ENCODE measurements at regions not wholly inside any gene's neighbourhood (a gene's known extent, or its start where the extent isn't known, plus 50 kb on each side); places are given as distances from the start of the nearest gene placed in this dataset.

DNA sequence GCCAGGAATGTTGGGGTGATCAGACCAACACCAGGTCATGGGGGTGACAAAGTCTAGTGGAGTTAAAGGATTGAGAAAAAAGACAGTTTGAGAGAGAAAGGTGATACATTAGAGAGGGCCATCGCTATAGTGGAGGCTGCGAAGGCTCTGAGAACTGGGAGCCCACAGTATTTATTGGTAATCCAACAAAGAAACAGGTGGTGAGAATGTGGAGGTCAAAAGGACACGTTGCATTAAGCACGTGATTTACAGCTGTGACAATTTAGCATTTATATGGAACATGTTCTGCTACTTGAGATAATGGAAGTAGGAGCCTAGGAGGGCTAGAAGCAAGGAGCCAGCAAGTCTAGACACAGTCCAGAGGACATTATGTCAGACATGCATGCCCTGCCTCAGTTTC is 2086.5 kb upstream of the C9orf72 start:
- Histone ChIP-seq H3K27ac (ENCODE audit: low read depth, low read length) (no peak overlapping the region), H3K27me3 (ENCODE audit: control insufficient read depth, low read length) (no peaks in the 10 kb centered on the region), H4K20me1 (ENCODE audit: control insufficient read depth, insufficient read depth, low read depth, low read length) (no peaks in the 10 kb centered on the region), H3F3A (ENCODE audit: control insufficient read depth, insufficient read depth) (no peaks in the 10 kb centered on the region), H3K36me3 (ENCODE audit: control insufficient read depth, low read length) (no peaks in the 10 kb centered on the region), H3K4me1 (ENCODE audit: control insufficient read depth, low read length) (no peaks in the 10 kb centered on the region), H3K9me2 (replicated peaks; ENCODE audit: control insufficient read depth, low read length) (no peaks in the 10 kb centered on the region), H3K9me3 (ENCODE audit: control insufficient read depth, insufficient read depth, low read length) (no peaks in the 10 kb centered on the region), H3K4me3 (ENCODE audit: low read length) (no peak overlapping the region), H3K79me2 (ENCODE audit: control insufficient read depth, low read length) (no peaks in the 10 kb centered on the region), H3K4me2 (ENCODE audit: low read length) (no peak overlapping the region)
- no peak for TF ChIP-seq EZH2phosphoT487 (IDR thresholded peaks at IDR 0.05; ENCODE audit: borderline replicate concordance, low read length)
- TF ChIP-seq, protein P1, sequence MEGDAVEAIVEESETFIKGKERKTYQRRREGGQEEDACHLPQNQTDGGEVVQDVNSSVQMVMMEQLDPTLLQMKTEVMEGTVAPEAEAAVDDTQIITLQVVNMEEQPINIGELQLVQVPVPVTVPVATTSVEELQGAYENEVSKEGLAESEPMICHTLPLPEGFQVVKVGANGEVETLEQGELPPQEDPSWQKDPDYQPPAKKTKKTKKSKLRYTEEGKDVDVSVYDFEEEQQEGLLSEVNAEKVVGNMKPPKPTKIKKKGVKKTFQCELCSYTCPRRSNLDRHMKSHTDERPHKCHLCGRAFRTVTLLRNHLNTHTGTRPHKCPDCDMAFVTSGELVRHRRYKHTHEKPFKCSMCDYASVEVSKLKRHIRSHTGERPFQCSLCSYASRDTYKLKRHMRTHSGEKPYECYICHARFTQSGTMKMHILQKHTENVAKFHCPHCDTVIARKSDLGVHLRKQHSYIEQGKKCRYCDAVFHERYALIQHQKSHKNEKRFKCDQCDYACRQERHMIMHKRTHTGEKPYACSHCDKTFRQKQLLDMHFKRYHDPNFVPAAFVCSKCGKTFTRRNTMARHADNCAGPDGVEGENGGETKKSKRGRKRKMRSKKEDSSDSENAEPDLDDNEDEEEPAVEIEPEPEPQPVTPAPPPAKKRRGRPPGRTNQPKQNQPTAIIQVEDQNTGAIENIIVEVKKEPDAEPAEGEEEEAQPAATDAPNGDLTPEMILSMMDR (IDR thresholded peaks at IDR 0.05; ENCODE audit: low read depth, low read length, poor library complexity, severe bottlenecking) = no peak

DNA sequence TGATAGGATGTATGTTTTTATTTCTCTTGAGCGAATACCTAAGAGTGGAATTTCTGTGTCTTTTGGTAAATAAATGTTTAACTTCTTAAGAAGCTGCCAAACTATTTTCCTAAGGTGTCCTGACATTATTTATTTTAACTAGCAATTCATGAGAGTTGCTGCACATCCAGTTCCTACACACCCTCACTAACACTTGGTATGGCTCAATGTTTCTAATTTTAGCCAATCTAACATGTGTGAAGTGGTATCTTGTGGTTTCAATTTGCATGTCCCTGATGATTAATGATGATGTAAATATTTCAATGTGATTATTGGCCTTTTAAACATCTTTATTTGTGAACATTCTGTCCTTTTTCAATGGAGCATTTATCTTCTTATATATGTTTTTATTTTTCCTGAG is 2095.5 kb upstream of the C9orf72 start:
- H3K4me2 ChIP-seq (ENCODE audit: low read length) = no peak overlapping the region
- H3F3A ChIP-seq (ENCODE audit: control insufficient read depth, insufficient read depth) = no peaks in the 10 kb centered on the region
- no peaks in the 10 kb centered on the region for H3K79me2 ChIP-seq (ENCODE audit: control insufficient read depth, low read length)
- H3K27me3 ChIP-seq (ENCODE audit: control insufficient read depth, low read length) = no peaks in the 10 kb centered on the region
- H3K4me3 ChIP-seq (ENCODE audit: low read length) = no peak overlapping the region
- H4K20me1 ChIP-seq (ENCODE audit: control insufficient read depth, insufficient read depth, low read depth, low read length) = no peaks in the 10 kb centered on the region
- TF ChIP-seq, protein P1 (IDR thresholded peaks at IDR 0.05; ENCODE audit: low read depth, low read length, poor library complexity, severe bottlenecking) = no peak
- no peak for TF ChIP-seq EZH2phosphoT487 (IDR thresholded peaks at IDR 0.05; ENCODE audit: borderline replicate concordance, low read length)
- no peaks in the 10 kb centered on the region for H3K4me1 ChIP-seq (ENCODE audit: control insufficient read depth, low read length)
- H3K27ac ChIP-seq (ENCODE audit: low read depth, low read length) = no peak overlapping the region
- no peaks in the 10 kb centered on the region for H3K9me3 ChIP-seq (ENCODE audit: control insufficient read depth, insufficient read depth, low read length)
- no peaks in the 10 kb centered on the region for H3K9me2 ChIP-seq (replicated peaks; ENCODE audit: control insufficient read depth, low read length)
- no peaks in the 10 kb centered on the region for H3K36me3 ChIP-seq (ENCODE audit: control insufficient read depth, low read length)

DNA sequence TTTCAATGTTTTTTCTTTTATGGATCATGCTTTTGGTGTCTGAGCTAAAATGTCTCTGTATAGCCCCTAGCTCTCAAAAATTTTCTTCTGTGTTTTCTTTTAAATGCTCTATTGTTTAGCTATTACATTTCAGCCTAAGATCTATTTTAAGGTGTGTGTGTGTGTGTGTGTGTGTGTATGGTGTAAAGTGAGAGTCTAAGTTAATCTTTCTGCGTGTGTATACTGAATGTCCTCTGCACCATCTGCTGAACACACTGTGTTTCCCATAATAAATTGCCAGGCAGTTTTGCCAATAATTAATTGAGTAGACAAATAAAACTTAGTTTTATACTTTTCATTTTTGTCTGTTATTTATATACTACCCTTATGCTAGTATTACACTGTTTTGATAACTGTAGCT is 2096.3 kb upstream of the C9orf72 start:
- no peaks in the 10 kb centered on the region for H3K9me2 ChIP-seq (replicated peaks; ENCODE audit: control insufficient read depth, low read length)
- no peak overlapping the region for H3K4me2 ChIP-seq (ENCODE audit: low read length)
- no peaks in the 10 kb centered on the region for H3F3A ChIP-seq (ENCODE audit: control insufficient read depth, insufficient read depth)
- TF ChIP-seq, protein P1 (IDR thresholded peaks at IDR 0.05; ENCODE audit: low read depth, low read length, poor library complexity, severe bottlenecking) = no peak
- no peak for TF ChIP-seq EZH2phosphoT487 (IDR thresholded peaks at IDR 0.05; ENCODE audit: borderline replicate concordance, low read length)
- H3K36me3 ChIP-seq (ENCODE audit: control insufficient read depth, low read length) = no peaks in the 10 kb centered on the region
- no peaks in the 10 kb centered on the region for H3K9me3 ChIP-seq (ENCODE audit: control insufficient read depth, insufficient read depth, low read length)
- no peaks in the 10 kb centered on the region for H4K20me1 ChIP-seq (ENCODE audit: control insufficient read depth, insufficient read depth, low read depth, low read length)
- H3K27me3 ChIP-seq (ENCODE audit: control insufficient read depth, low read length) = no peaks in the 10 kb centered on the region
- H3K27ac ChIP-seq (ENCODE audit: low read depth, low read length) = no peak overlapping the region
- H3K4me3 ChIP-seq (ENCODE audit: low read length) = no peak overlapping the region
- H3K4me1 ChIP-seq (ENCODE audit: control insufficient read depth, low read length) = no peaks in the 10 kb centered on the region
- no peaks in the 10 kb centered on the region for H3K79me2 ChIP-seq (ENCODE audit: control insufficient read depth, low read length)

DNA sequence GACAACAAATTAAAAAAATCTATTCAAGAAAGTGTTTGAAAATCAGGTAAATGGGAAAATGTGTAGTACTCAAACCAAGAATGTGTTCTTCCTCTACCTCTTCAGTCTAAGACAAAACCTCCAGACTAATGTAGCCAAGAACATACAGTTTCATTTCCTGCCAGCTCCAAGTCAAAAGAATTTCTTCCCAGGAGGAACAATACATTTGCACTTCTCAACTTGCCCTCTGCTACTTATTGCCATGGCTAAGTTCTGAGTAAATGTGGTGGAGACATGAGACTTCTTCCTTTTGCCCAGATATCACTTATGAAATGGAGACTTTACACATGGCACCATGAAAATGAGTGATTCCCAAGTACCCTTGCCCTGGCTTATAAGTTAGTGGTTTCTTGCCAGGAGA is 2112.2 kb upstream of the C9orf72 start:
- Histone ChIP-seq H3K9me3 (ENCODE audit: control insufficient read depth, insufficient read depth, low read length) (no peaks in the 10 kb centered on the region; the same call in 1 of the 2 replicates), H3K79me2 (ENCODE audit: control insufficient read depth, low read length) (no peaks in the 10 kb centered on the region), H4K20me1 (ENCODE audit: control insufficient read depth, insufficient read depth, low read depth, low read length) (no peaks in the 10 kb centered on the region), H3K27me3 (ENCODE audit: control insufficient read depth, low read length) (no peaks in the 10 kb centered on the region), H3K4me3 (ENCODE audit: low read length) (no peak overlapping the region), H3F3A (ENCODE audit: control insufficient read depth, insufficient read depth) (no peaks in the 10 kb centered on the region), H3K36me3 (ENCODE audit: control insufficient read depth, low read length) (no peaks in the 10 kb centered on the region), H3K4me2 (ENCODE audit: low read length) (no peak overlapping the region), H3K4me1 (ENCODE audit: control insufficient read depth, low read length) (no peaks in the 10 kb centered on the region), H3K9me2 (replicated peaks; ENCODE audit: control insufficient read depth, low read length) (no peaks in the 10 kb centered on the region), H3K27ac (ENCODE audit: low read depth, low read length) (no peak overlapping the region)
- TF ChIP-seq, protein P1 (IDR thresholded peaks at IDR 0.05; ENCODE audit: low read depth, low read length, poor library complexity, severe bottlenecking) = no peak
- no peak for TF ChIP-seq EZH2phosphoT487 (IDR thresholded peaks at IDR 0.05; ENCODE audit: borderline replicate concordance, low read length)

Data from DOHH2 (cell line).